Bronchial epithelial cell (primary cell): ENCODE measurements at regions not wholly inside any gene's neighbourhood (a gene's known extent, or its start where the extent isn't known, plus 50 kb on each side); places are given as distances from the start of the nearest gene placed in this dataset.
"Not testable (repeated sequence)": the region's sequence is repeated elsewhere in the genome, so short reads cannot be mapped to it uniquely, and the experiment has no call there.

ENCODE experiments used
- DNase-seq: peaks from one replicate; pipeline ENCODE4 v3.0.0-alpha.2; 2010; ENCODE audit warnings: low read depth
- FAIRE-seq: peaks from 2 replicates; lab custom pipeline; 2011; peaks lifted over from hg19 to GRCh38; lab: Jason Lieb, UNC
- H3K27me3 ChIP-seq: 2 replicates; pipeline ENCODE4 v1.5.1; 2011; ENCODE audit warnings: low read length; ENCODE audit not compliant: control insufficient read depth, insufficient read depth
- H3K36me3 ChIP-seq: 2 replicates; pipeline ENCODE4 v1.5.1; 2011; ENCODE audit warnings: low read length; ENCODE audit not compliant: control insufficient read depth, insufficient read depth
- H3K4me3 ChIP-seq: 2 replicates; pipeline ENCODE4 v1.5.1; 2011; ENCODE audit warnings: mild to moderate bottlenecking, low read depth, low read length, control low read depth
- CTCF ChIP-seq: IDR thresholded peaks from 2 replicates; pipeline ENCODE4 v1.5.1; 2011; ENCODE audit warnings: mild to moderate bottlenecking, moderate library complexity, low read length, control low read depth, inconsistent platforms; ENCODE audit not compliant: insufficient read depth, severe bottlenecking

GRCh38 chr5:42989190-42989589 lies 50.9 kb downstream of the ANXA2R start:
- no peak for TF ChIP-seq CTCF
- DNase-seq: no peak
- Histone ChIP-seq H3K4me3 (no peak overlapping the region), H3K27me3 (no peaks in the 10 kb centered on the region), H3K36me3 (no peaks in the 10 kb centered on the region)
- no peak for FAIRE-seq

GRCh38 chr5:42988568-42988967 lies 51.6 kb downstream of the ANXA2R start:
- no peaks in the 10 kb centered on the region for H3K27me3 ChIP-seq

GRCh38 chr5:42985129-42986037 lies 54.7 kb downstream of the ANXA2R start:
- FAIRE-seq: no peak
- DNase-seq: peak; percentile 91

More at GRCh38 chr5:42988568-42988967, 51.6 kb downstream of the ANXA2R start:
- TF ChIP-seq CTCF: no peak
- H3K4me3 ChIP-seq: no peak overlapping the region
- no peaks in the 10 kb centered on the region for H3K36me3 ChIP-seq
- FAIRE-seq: no peak
- no peak for DNase-seq

GRCh38 chr5:42984307-42984706 lies 55.8 kb downstream of the ANXA2R start:
- H3K27me3 ChIP-seq: no peaks in the 10 kb centered on the region
- no peak for TF ChIP-seq CTCF
- no peaks in the 10 kb centered on the region for H3K36me3 ChIP-seq
- FAIRE-seq (no peak), DNase-seq (peak; percentile 92)
- no peak overlapping the region for H3K4me3 ChIP-seq

More at GRCh38 chr5:42985129-42986037, 54.7 kb downstream of the ANXA2R start:
- H3K27me3 ChIP-seq: no peaks in the 10 kb centered on the region
- no peaks in the 10 kb centered on the region for H3K36me3 ChIP-seq
- no peak overlapping the region for H3K4me3 ChIP-seq
- no peak for TF ChIP-seq CTCF

- FAIRE-seq (no peak), DNase-seq (no peak)
- H3K4me3 ChIP-seq: no peak overlapping the region
- no peaks in the 10 kb centered on the region for H3K36me3 ChIP-seq
- no peak for TF ChIP-seq CTCF
- no peaks in the 10 kb centered on the region for H3K27me3 ChIP-seq
Observed at GRCh38 chr5:42982107-42982622, 58.0 kb downstream of the ANXA2R start.

- H3K36me3 ChIP-seq, H3K4me3 ChIP-seq, FAIRE-seq, DNase-seq, H3K27me3 ChIP-seq: not testable (repeated sequence)
Observed at GRCh38 chr5:42981417-42982106, 58.6 kb downstream of the ANXA2R start.

GRCh38 chr5:42981015-42981414 lies 59.1 kb downstream of the ANXA2R start:
- FAIRE-seq, H3K4me3 ChIP-seq, H3K36me3 ChIP-seq, H3K27me3 ChIP-seq, DNase-seq: not testable (repeated sequence)

- not testable (repeated sequence) for FAIRE-seq, H3K36me3 ChIP-seq, DNase-seq, H3K27me3 ChIP-seq, H3K4me3 ChIP-seq
Observed at GRCh38 chr5:42980391-42980790, 59.7 kb downstream of the ANXA2R start.
